HL-60 (cell line): ENCODE measurements at regions not wholly inside any gene's neighbourhood (a gene's known extent, or its start where the extent isn't known, plus 50 kb on each side); places are given as distances from the start of the nearest gene placed in this dataset.

Source experiments
- CTCF ChIP-seq: IDR thresholded peaks from one replicate; pipeline ENCODE4 v1.5.1; 2011; ENCODE audit warnings: low read length, control low read depth, inconsistent platforms; ENCODE audit not compliant: insufficient read depth
- POLR2AphosphoS5 ChIP-seq: IDR thresholded peaks from 2 replicates; pipeline ENCODE4 v1.6.1; 2012; ENCODE audit warnings: low read depth
- REST ChIP-seq: IDR thresholded peaks from 2 replicates; pipeline ENCODE4 v1.6.1; 2012; ENCODE audit warnings: low read depth; ENCODE audit not compliant: insufficient replicate concordance
- SPI1 ChIP-seq: IDR thresholded peaks from 2 replicates; pipeline ENCODE4 v1.6.1; 2012; ENCODE audit warnings: low read depth, mild to moderate bottlenecking, borderline replicate concordance

GRCh38 chr1:215458562-215458961, 108.5 kb upstream of the KCTD3 start:
- TF ChIP-seq CTCF (no peak), REST (no peak), POLR2AphosphoS5 (no peak), SPI1 (no peak)
